H1 (cell line): ENCODE measurements at regions not wholly inside any gene's neighbourhood (a gene's known extent, or its start where the extent isn't known, plus 50 kb on each side); places are given as distances from the start of the nearest gene placed in this dataset.

Experiments
- ASH2L ChIP-seq: fragments of 200-600, 300-600 bp; sonication (generic); IDR thresholded peaks from one replicate; pipeline ENCODE4 v1.7.1; 2017; ENCODE audit warnings: low read length
- BRCA1 ChIP-seq: IDR thresholded peaks from 2 replicates; pipeline ENCODE4 v1.6.1; 2012; ENCODE audit warnings: low read depth, low read length, improper control_type of control experiment
- CBX5 ChIP-seq: fragments of 300-800, 300-1000 bp; sonication (generic); IDR thresholded peaks from 2 replicates; pipeline ENCODE4 v1.7.1; 2016; ENCODE audit warnings: antibody characterized with exemption, low read length, low read depth
- CHD1 ChIP-seq: IDR thresholded peaks from 2 replicates; pipeline ENCODE4 v1.6.1; 2012; ENCODE audit warnings: low read depth, low read length, improper control_type of control experiment
- CHD2 ChIP-seq: IDR thresholded peaks from 2 replicates; pipeline ENCODE4 v1.6.1; 2012; ENCODE audit warnings: low read length, improper control_type of control experiment
- CTCF ChIP-seq, 3 experiments: IDR thresholded peaks; 1 replicate in 2 of 3; 2 replicates in 1 of 3; pipeline versions ENCODE4 v1.5.1 to v1.6.1; 2011; ENCODE audit warnings: low read length in 3 of 3, mild to moderate bottlenecking in 3 of 3, inconsistent platforms in 2 of 3, low read depth in 1 of 3, moderate library complexity in 1 of 3; ENCODE audit not compliant: insufficient read depth in 1 of 3; ENCODE audit errors: control extremely low read depth in 1 of 3
- GTF2F1 ChIP-seq: IDR thresholded peaks from 2 replicates; pipeline ENCODE4 v1.6.1; 2012; ENCODE audit warnings: low read depth, low read length, improper control_type of control experiment, borderline replicate concordance
- HDAC6 ChIP-seq: IDR thresholded peaks from one replicate; pipeline ENCODE4 v1.7.1; 2012; ENCODE audit warnings: low read depth, mild to moderate bottlenecking, inconsistent platforms, low read length, moderate library complexity
- POLR2A ChIP-seq, 2 experiments: IDR thresholded peaks; 1 replicate in 1 of 2; 2 replicates in 1 of 2; pipeline ENCODE4 v1.6.1; 2011; ENCODE audit warnings: low read depth in 2 of 2, low read length in 2 of 2, mild to moderate bottlenecking in 2 of 2; ENCODE audit errors: control extremely low read depth in 1 of 2
- RAD21 ChIP-seq, 2 experiments: IDR thresholded peaks in 1 of 2; conservative IDR thresholded peaks in 1 of 2; 2 replicates each; pipeline ENCODE4 v1.6.1; 2011; ENCODE audit warnings: low read depth in 2 of 2, low read length in 2 of 2, improper control_type of control experiment in 1 of 2, inconsistent platforms in 1 of 2, mild to moderate bottlenecking in 1 of 2, moderate library complexity in 1 of 2
- RBBP5 ChIP-seq: IDR thresholded peaks from 2 replicates; pipeline ENCODE4 v1.7.1; 2012; ENCODE audit warnings: low read depth, mild to moderate bottlenecking, inconsistent platforms, low read length, moderate library complexity, borderline replicate concordance
- RXRA ChIP-seq: IDR thresholded peaks from 2 replicates; pipeline ENCODE4 v1.6.1; 2011; ENCODE audit warnings: low read depth, mild to moderate bottlenecking, low read length, moderate library complexity; ENCODE audit not compliant: insufficient read depth
- SRF ChIP-seq: IDR thresholded peaks from 2 replicates; pipeline ENCODE4 v1.6.1; 2011; ENCODE audit warnings: mild to moderate bottlenecking, low read depth, low read length, moderate library complexity
- SUZ12 ChIP-seq: fragments of 200-600 bp; sonication (generic); IDR thresholded peaks from 2 replicates; pipeline ENCODE4 v1.6.1; 2012; ENCODE audit warnings: mild to moderate bottlenecking, inconsistent platforms, low read length, moderate library complexity, mixed read lengths

GRCh38 chr2:238513346-238513745, 86.6 kb downstream of the ASB1 start (continued):
- TF ChIP-seq RXRA (no peak), CBX5 (no peak), SUZ12 (no peak), CHD2 (no peak), RBBP5 (no peak), GTF2F1 (no peak), POLR2A (IDR thresholded peaks at IDR 0.05; ENCODE audit: control extremely low read depth in 1 of 2, low read depth in 2 of 2, low read length in 2 of 2) (no peak), CTCF (IDR thresholded peaks at IDR 0.05; ENCODE audit: control extremely low read depth in 1 of 3, insufficient read depth in 1 of 3, low read depth in 1 of 3, low read length in 3 of 3) (peak; percentile 69 to 75 (median 70)), ASH2L (no peak), SRF (no peak), BRCA1 (no peak), RAD21 (IDR thresholded peaks at IDR 0.05 in 1 of 2, conservative IDR thresholded peaks at IDR 0.05 in 1 of 2; ENCODE audit: low read depth in 2 of 2, low read length in 2 of 2) (peak; percentile 68 to 77), HDAC6 (no peak), CHD1 (no peak)
